HL-60 (cell line): ENCODE measurements at regions not wholly inside any gene's neighbourhood (a gene's known extent, or its start where the extent isn't known, plus 50 kb on each side); places are given as distances from the start of the nearest gene placed in this dataset.

Experiments used
- DNase-seq, 2 experiments: peaks; one replicate each; pipeline ENCODE4 v3.0.0-alpha.2; 2010 to 2020; ENCODE audit warnings: low read depth in 1 of 2, low spot score in 1 of 2
- H3K27ac ChIP-seq: fragments of 250-450 bp; sonication (Bioruptor Pico); replicated peaks from 2 replicates; pipeline ENCODE4 v1.5.1; 2020; ENCODE audit warnings: mild to moderate bottlenecking, moderate library complexity
- H3K27me3 ChIP-seq: fragments of 250-450 bp; sonication (Bioruptor Pico); 2 replicates; pipeline ENCODE4 v1.5.1; 2021; ENCODE audit warnings: mild to moderate bottlenecking, moderate library complexity; ENCODE audit not compliant: insufficient read depth, poor library complexity, severe bottlenecking
- H3K4me3 ChIP-seq: replicated peaks from 2 replicates; pipeline ENCODE4 v1.5.1; 2011; ENCODE audit warnings: mild to moderate bottlenecking, control low read depth, low read length; ENCODE audit not compliant: insufficient read depth
- CTCF ChIP-seq: IDR thresholded peaks from one replicate; pipeline ENCODE4 v1.5.1; 2011; ENCODE audit warnings: low read length, control low read depth, inconsistent platforms; ENCODE audit not compliant: insufficient read depth
- GABPA ChIP-seq: IDR thresholded peaks from 2 replicates; pipeline ENCODE4 v1.6.1; 2012; ENCODE audit warnings: low read depth
- POLR2AphosphoS5 ChIP-seq: IDR thresholded peaks from 2 replicates; pipeline ENCODE4 v1.6.1; 2012; ENCODE audit warnings: low read depth
- REST ChIP-seq: IDR thresholded peaks from 2 replicates; pipeline ENCODE4 v1.6.1; 2012; ENCODE audit warnings: low read depth; ENCODE audit not compliant: insufficient replicate concordance
- SPI1 ChIP-seq: IDR thresholded peaks from 2 replicates; pipeline ENCODE4 v1.6.1; 2012; ENCODE audit warnings: low read depth, mild to moderate bottlenecking, borderline replicate concordance

DNA sequence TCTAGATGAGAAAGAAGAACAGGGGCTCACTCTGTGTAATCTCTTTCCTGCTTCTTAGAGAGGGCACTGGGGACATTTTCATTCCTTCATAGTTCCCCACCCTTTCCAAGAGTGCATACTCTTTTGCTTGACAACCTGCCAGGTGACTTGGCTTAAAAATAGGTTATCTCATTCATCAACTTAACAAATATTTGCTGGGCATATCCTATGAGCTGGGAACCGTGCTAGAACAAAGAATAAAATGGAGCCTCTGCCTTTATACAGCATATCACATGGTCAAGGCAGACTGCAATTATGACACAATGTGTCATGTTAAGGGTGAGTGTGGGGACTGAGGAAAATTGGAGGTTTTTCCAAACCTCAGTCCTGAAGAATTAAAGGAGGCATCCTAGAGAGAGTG, 209.8 kb upstream of the FOXA2 start:
- Histone ChIP-seq H3K27ac (no peak overlapping the region), H3K27me3 (peaks cover 3% of the 10 kb centered on the region), H3K4me3 (no peak overlapping the region)
- no peak for TF ChIP-seq GABPA
- DNase-seq = no peak

DNA sequence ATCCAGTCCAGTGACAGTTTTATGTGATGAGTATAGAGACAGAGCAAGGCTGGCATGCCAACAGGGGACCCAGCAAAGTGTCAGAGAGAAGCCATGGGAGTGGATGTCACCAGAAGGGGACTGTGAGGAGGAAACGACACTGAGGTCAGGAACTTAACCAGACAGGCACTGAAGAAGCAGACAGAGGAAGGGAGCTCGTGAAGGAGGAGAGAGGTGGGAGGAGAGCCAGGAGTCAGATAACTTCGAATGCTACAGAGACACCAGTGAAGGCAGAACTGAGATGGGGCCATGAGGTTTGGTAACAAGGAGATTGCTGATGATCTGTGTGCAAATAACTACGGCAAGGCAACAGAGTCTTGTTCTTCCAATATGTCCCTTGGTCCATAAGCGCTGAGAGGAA, 211.1 kb upstream of the FOXA2 start:
- DNase-seq = no peak
- H3K27me3 ChIP-seq = peaks cover 3% of the 10 kb centered on the region
- TF ChIP-seq REST (no peak), SPI1 (no peak)
- H3K27ac ChIP-seq = no peak overlapping the region
- no peak overlapping the region for H3K4me3 ChIP-seq

GRCh38 chr20:22795871-22796270, 211.5 kb upstream of the FOXA2 start:
- no peak overlapping the region for H3K4me3 ChIP-seq
- no peak overlapping the region for H3K27ac ChIP-seq
- DNase-seq = no peak
- TF ChIP-seq POLR2AphosphoS5 (no peak), SPI1 (no peak)
- peaks cover 3% of the 10 kb centered on the region for H3K27me3 ChIP-seq

- Histone ChIP-seq H3K27ac (no peak overlapping the region), H3K27me3 (peaks cover 3% of the 10 kb centered on the region), H3K4me3 (no peak overlapping the region)
- no peak for DNase-seq
- TF ChIP-seq SPI1 (no peak), POLR2AphosphoS5 (no peak), REST (no peak), GABPA (no peak), CTCF (no peak)
Measured at GRCh38 chr20:22796469-22797077, 212.2 kb upstream of the FOXA2 start.

DNA sequence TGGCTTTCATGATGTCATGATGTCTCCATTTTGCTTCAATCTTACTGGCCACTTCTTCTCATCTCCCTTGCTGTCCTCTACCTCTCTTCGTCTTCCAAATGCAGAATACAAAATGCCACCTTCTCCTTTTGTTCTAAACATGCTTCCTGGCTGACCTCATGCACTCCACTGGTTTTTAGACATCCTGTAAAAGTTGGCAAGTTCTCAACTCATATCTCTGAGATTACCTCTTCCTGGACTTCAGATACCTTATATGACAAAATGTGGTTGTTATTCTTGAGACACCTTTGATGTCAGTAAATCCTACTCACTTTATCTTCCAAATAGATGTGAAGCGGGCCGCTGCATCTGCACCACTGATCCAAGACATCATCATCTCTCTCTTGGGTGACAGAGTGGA, 212.7 kb upstream of the FOXA2 start:
- Histone ChIP-seq H3K4me3 (no peak overlapping the region), H3K27ac (no peak overlapping the region), H3K27me3 (peaks cover 3% of the 10 kb centered on the region)
- DNase-seq = no peak
- TF ChIP-seq GABPA (no peak), POLR2AphosphoS5 (no peak), CTCF (no peak), REST (no peak), SPI1 (no peak)
